ENCODE measurements at regions not wholly inside any gene's neighbourhood (a gene's known extent, or its start where the extent isn't known, plus 50 kb on each side); places are given as distances from the start of the nearest gene placed in this dataset.
A peak's percentile ranks its signal among the peaks of the same experiment; 100 is the strongest.

- H4K5ac ChIP-seq (ENCODE audit: insufficient read length, low read depth, low read length) = no peak overlapping the region
- no peak overlapping the region; the same call in 1 of the 2 replicates for H2BK12ac ChIP-seq (ENCODE audit: low read depth, low read length)
- no peak overlapping the region for H3K56ac ChIP-seq (replicated peaks; ENCODE audit: insufficient read length, low read depth, low read length)
- no peak overlapping the region for H4K91ac ChIP-seq (replicated peaks; ENCODE audit: insufficient read length, low read length)
- no peak overlapping the region for H3K4me2 ChIP-seq (ENCODE audit: insufficient read depth in 1 of 2, low read depth in 2 of 2, low read length in 2 of 2)
- peak overlapping the region; percentile 22; the same call in 1 of the 2 replicates for H2BK15ac ChIP-seq (ENCODE audit: low read length)
- no peak overlapping the region for H2BK5ac ChIP-seq (ENCODE audit: low read depth, low read length)
- H3K79me1 ChIP-seq (ENCODE audit: low read depth, low read length) = no peaks in the 10 kb centered on the region
- H3K4ac ChIP-seq (replicated peaks; ENCODE audit: insufficient read length, low read depth, low read length) = no peak overlapping the region
- H3K36me3 ChIP-seq (ENCODE audit: control insufficient read depth in 2 of 4, insufficient read depth in 4 of 4, low read length in 3 of 4) = no peaks in the 10 kb centered on the region
- H3K23me2 ChIP-seq (ENCODE audit: low read depth, low read length) = no peaks in the 10 kb centered on the region
- ChIA-PET POLR2A (ENCODE audit: partially characterized antibody) (interaction anchor here (0.8 to 1.1 kb wide), 3 partner anchors 9 to 43 kb away, joined by 3 to 4 read pairs (median 3); no protein-coding TSS in a partner anchor), CTCF (ENCODE audit: partially characterized antibody) (interaction anchor here (0.5 to 2.7 kb wide), 6 partner anchors 11 to 92 kb away, joined by 3 to 7 read pairs (median 4); no protein-coding TSS in a partner anchor)
- H3K14ac ChIP-seq (ENCODE audit: insufficient read length) = no peak overlapping the region
- no peaks in the 10 kb centered on the region for H3K27me3 ChIP-seq (replicated peaks in 1 of 4; ENCODE audit: control insufficient read depth in 3 of 4, extremely low read depth in 1 of 4, insufficient read depth in 3 of 4, low read length in 3 of 4)
- H3K27ac ChIP-seq (ENCODE audit: low read depth, low read length) = no peak overlapping the region
- no peak overlapping the region for H3K9ac ChIP-seq (replicated peaks in 1 of 4; ENCODE audit: extremely low read depth in 1 of 4, low read depth in 3 of 4, low read length in 3 of 4)
- no peak overlapping the region for H2BK120ac ChIP-seq (replicated peaks; ENCODE audit: low read depth, low read length)
- H2BK20ac ChIP-seq (ENCODE audit: low read length) = peak overlapping the region; percentile 92; the same call in 1 of the 2 replicates
- no peak overlapping the region for H2AFZ ChIP-seq (ENCODE audit: low read length)
- no peak overlapping the region for H4K8ac ChIP-seq (ENCODE audit: extremely low read depth, insufficient read depth, low read length)
- H3K4me3 ChIP-seq (ENCODE audit: extremely low read depth in 1 of 4, insufficient read depth in 2 of 4, low read depth in 3 of 4, low read length in 4 of 4) = no peak overlapping the region
- peak overlapping the region; percentile 78; the same call in 1 of the 2 replicates for H2AK5ac ChIP-seq (ENCODE audit: low read depth, low read length)
- H3K79me2 ChIP-seq (ENCODE audit: control insufficient read depth in 1 of 2, insufficient read depth in 2 of 2, low read length in 2 of 2) = no peaks in the 10 kb centered on the region
- no peaks in the 10 kb centered on the region for H4K20me1 ChIP-seq (replicated peaks in 1 of 2; ENCODE audit: control insufficient read depth in 1 of 2, insufficient read depth in 2 of 2, low read length in 2 of 2)
- no peak for DNase-seq (ENCODE audit: low read depth in 1 of 2, low spot score in 2 of 2)
- no peak for FAIRE-seq
- H3K9me3 ChIP-seq (ENCODE audit: insufficient read depth in 2 of 2, low read depth in 1 of 2, low read length in 1 of 2) = no peaks in the 10 kb centered on the region
- 86% methylated on average over 2 of the region's 2 CpGs; no CpG with 5 or more reads in 1 of the 2 experiments for WGBS, 2 experiments (ENCODE audit: extremely low coverage in 1 of 2, insufficient coverage in 1 of 2, insufficient read length in 1 of 2, insufficient replicate concordance in 2 of 2, low coverage in 1 of 2, low lambda C conversion rate in 2 of 2, missing lambda C conversion rate in 1 of 2)
- peaks cover 0 to 9% (median 5%) of the 10 kb centered on the region in 4 experiments; a peak in 3 of 7 replicates for H3K4me1 ChIP-seq (replicated peaks in 1 of 4; ENCODE audit: control insufficient read depth in 3 of 4, insufficient read depth in 4 of 4, low read length in 3 of 4)
- H3K18ac ChIP-seq (ENCODE audit: extremely low read depth, low read length) = 0 out of 2 replicates have a peak overlapping the region, but pooled peaks have one; percentile 33
- no peak overlapping the region for H3K23ac ChIP-seq (ENCODE audit: insufficient read length)
- TF ChIP-seq RNF2 (IDR thresholded peaks at IDR 0.05; ENCODE audit: borderline replicate concordance, low read depth, low read length, missing control alignments, poor library complexity, severe bottlenecking) (no peak), GABPA (IDR thresholded peaks at IDR 0.05; ENCODE audit: borderline replicate concordance, insufficient read depth, low read length) (no peak), KDM4A (IDR thresholded peaks at IDR 0.05; ENCODE audit: low read depth, low read length, severe bottlenecking) (no peak), TBP (IDR thresholded peaks at IDR 0.05; ENCODE audit: low read depth, low read length) (no peak), NANOG (IDR thresholded peaks at IDR 0.05; ENCODE audit: insufficient read depth, low read depth, low read length, poor library complexity, severe bottlenecking) (no peak)
Observed at GRCh38 chr2:47675196-47675825, 104.5 kb upstream of the KCNK12 start.

All from H1 (cell line).